Fibroblast of lung (primary cell): ENCODE measurements at regions not wholly inside any gene's neighbourhood (a gene's known extent, or its start where the extent isn't known, plus 50 kb on each side); places are given as distances from the start of the nearest gene placed in this dataset.

Source experiments
- EZH2 ChIP-seq: IDR thresholded peaks from 2 replicates; pipeline ENCODE4 v1.5.1; 2012; ENCODE audit warnings: low read length, control low read depth, mild to moderate bottlenecking; ENCODE audit errors: missing control alignments
- TF ChIP-seq, protein P1 (sequence below), 2 donors: IDR thresholded peaks in 1 of 2; conservative IDR thresholded peaks in 1 of 2; 1 replicate in 1 of 2; 2 replicates in 1 of 2; pipeline ENCODE4 v1.5.1; 2011 to 2012; ENCODE audit warnings: low read length in 2 of 2, control low read depth in 1 of 2, inconsistent platforms in 1 of 2, low read depth in 1 of 2, mild to moderate bottlenecking in 1 of 2

DNA sequence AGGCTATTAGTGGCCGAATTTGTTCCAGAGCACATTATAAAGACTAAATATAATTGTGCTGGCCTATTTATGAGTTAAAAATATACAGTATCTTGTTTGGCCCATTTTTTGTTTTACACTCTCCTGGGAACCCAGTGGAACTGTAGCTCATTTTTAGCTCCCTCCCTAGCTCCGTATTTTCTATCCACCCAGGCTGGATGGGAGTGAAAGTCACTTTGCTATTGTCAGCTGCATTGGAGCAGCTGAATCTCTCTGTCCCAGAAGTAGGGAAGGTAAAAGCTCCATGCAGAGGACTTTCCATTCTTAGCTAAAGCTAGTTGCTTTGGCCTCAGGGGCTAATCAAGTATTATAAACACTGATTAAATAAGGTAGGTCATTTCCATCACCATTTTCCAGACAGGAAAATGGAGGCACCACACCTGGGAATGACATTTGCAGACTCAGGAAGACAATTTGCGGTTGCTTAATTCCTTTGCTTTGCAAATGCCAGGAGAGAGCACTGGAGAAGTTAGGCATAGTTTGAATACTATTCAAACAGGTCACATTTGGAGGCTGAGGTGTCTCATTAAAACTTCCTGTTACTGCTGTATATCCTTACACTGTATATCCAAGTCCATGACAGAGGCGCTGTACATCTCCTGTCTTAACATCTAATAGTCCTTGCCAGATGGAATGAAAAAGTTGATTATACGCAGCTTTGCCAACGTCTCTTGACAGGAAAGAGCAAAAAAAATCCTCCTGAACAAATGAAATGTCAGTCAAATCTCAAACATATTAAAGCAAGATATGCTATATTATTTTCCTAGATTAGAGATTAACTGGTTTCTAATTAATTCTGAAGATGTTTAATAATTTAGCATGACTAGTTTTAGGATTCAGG, 338.1 kb upstream of the KIRREL3 start:
- TF ChIP-seq, protein P1, sequence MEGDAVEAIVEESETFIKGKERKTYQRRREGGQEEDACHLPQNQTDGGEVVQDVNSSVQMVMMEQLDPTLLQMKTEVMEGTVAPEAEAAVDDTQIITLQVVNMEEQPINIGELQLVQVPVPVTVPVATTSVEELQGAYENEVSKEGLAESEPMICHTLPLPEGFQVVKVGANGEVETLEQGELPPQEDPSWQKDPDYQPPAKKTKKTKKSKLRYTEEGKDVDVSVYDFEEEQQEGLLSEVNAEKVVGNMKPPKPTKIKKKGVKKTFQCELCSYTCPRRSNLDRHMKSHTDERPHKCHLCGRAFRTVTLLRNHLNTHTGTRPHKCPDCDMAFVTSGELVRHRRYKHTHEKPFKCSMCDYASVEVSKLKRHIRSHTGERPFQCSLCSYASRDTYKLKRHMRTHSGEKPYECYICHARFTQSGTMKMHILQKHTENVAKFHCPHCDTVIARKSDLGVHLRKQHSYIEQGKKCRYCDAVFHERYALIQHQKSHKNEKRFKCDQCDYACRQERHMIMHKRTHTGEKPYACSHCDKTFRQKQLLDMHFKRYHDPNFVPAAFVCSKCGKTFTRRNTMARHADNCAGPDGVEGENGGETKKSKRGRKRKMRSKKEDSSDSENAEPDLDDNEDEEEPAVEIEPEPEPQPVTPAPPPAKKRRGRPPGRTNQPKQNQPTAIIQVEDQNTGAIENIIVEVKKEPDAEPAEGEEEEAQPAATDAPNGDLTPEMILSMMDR (conservative IDR thresholded peaks at IDR 0.05 in 1 of 2, IDR thresholded peaks at IDR 0.05 in 1 of 2; ENCODE audit: low read depth in 1 of 2, low read length in 2 of 2): no peak
- no peak for TF ChIP-seq EZH2
